HCT116 (cell line): ENCODE measurements at regions not wholly inside any gene's neighbourhood (a gene's known extent, or its start where the extent isn't known, plus 50 kb on each side); places are given as distances from the start of the nearest gene placed in this dataset.

ENCODE experiments used
- ATAC-seq: fragments of 200-7000 bp; cut with Tn5 transposase; 2 replicates; pipeline ENCODE4 v1.9.1; 2020; ENCODE audit warnings: mild to moderate bottlenecking, moderate library complexity
- BruUV-seq: library from RNA; stranded (reverse); fragments of 400-500 nt; replicated peaks from 2 replicates; lab custom pipeline; 2021; lab: Mats Ljungman, UMichigan
- CTCF ChIA-PET: fragments of 300-600 bp; sonication (Branson Sonifier 250); formaldehyde crosslinking; loops from one replicate; lab custom pipeline; 2021; ENCODE audit warnings: antibody characterized with exemption; lab: Charles Lee
- POLR2A ChIA-PET: fragments of 300-600, 350-600 bp; sonication (Branson Sonifier 250); formaldehyde crosslinking; loops from one replicate; lab custom pipeline; 2021; ENCODE audit warnings: antibody characterized with exemption; lab: Charles Lee
- RAD21 ChIA-PET, 2 experiments: fragments of 300-600 bp; sonication (Branson Sonifier 250); formaldehyde crosslinking; loops; one replicate each; lab custom pipeline; 2023; ENCODE audit warnings: low total read pairs in 2 of 2; ENCODE audit not compliant: uncharacterized antibody in 2 of 2, unreplicated experiment in 2 of 2, low non-redundant PET in 1 of 2; lab: Charles Lee
- DNase-seq: peaks from one replicate; pipeline ENCODE4 v3.0.0-alpha.2; 2010; ENCODE audit warnings: low read depth, low spot score
- H2AFZ ChIP-seq: fragments of 200-600 bp; shearing (Covaris generic), sonication (generic); 2 replicates; pipeline ENCODE4 v1.6.1; 2017; ENCODE audit warnings: low read depth, mixed run types, mixed read lengths, antibody characterized with exemption, low read length; ENCODE audit not compliant: poor library complexity, severe bottlenecking
- H3K27ac ChIP-seq: 2 replicates; pipeline ENCODE4 v1.5.1; 2012; ENCODE audit warnings: low read depth, low read length
- H3K27me3 ChIP-seq: fragments of 200-600 bp; sonication (generic); 2 replicates; pipeline ENCODE4 v1.6.1; 2016; ENCODE audit warnings: mixed run types, low read length, mixed read lengths; ENCODE audit not compliant: insufficient read depth
- H3K36me3 ChIP-seq, 2 experiments: fragments of 200-500 bp in 1 of 2; fragments of 200-600 bp in 1 of 2; sonication (Bioruptor generic) in 1 of 2; sonication (generic) in 1 of 2; 2 replicates each; pipeline versions ENCODE4 v1.5.1 to v1.6.1; 2014 to 2016; ENCODE audit warnings: low read length in 2 of 2, inconsistent platforms in 1 of 2, mixed read lengths in 1 of 2, mixed run types in 1 of 2; ENCODE audit not compliant: insufficient read depth in 2 of 2, control insufficient read depth in 1 of 2
- H3K4me1 ChIP-seq, 2 experiments: fragments of 200-600 bp in 1 of 2; sonication (generic) in 1 of 2; 2 replicates each; pipeline versions ENCODE4 v1.5.1 to v1.6.1; 2012 to 2017; ENCODE audit warnings: low read length in 2 of 2, inconsistent platforms in 1 of 2, mild to moderate bottlenecking in 1 of 2, mixed read lengths in 1 of 2, mixed run types in 1 of 2, moderate library complexity in 1 of 2; ENCODE audit not compliant: insufficient read depth in 2 of 2, control insufficient read depth in 1 of 2
- H3K4me2 ChIP-seq: fragments of 200-600 bp; sonication (generic); 2 replicates; pipeline ENCODE4 v1.6.1; 2017; ENCODE audit warnings: mixed run types, low read length, mixed read lengths
- H3K4me3 ChIP-seq, 2 experiments: fragments of 200-600 bp in 1 of 2; sonication (generic) in 1 of 2; replicated peaks in 1 of 2; 2 replicates each; pipeline ENCODE4 v1.5.1; 2011 to 2016; ENCODE audit warnings: low read length in 2 of 2, control low read depth in 1 of 2, low read depth in 1 of 2, mild to moderate bottlenecking in 1 of 2, mixed read lengths in 1 of 2, mixed run types in 1 of 2
- H3K79me2 ChIP-seq: fragments of 200-600 bp; sonication (generic); 2 replicates; pipeline ENCODE4 v1.6.1; 2017; ENCODE audit warnings: mild to moderate bottlenecking, mixed run types, low read length, moderate library complexity, mixed read lengths; ENCODE audit not compliant: insufficient read depth
- H3K9ac ChIP-seq: fragments of 200-600 bp; sonication (generic); 2 replicates; pipeline ENCODE4 v1.6.1; 2016; ENCODE audit warnings: low read length, mixed read lengths
- H3K9me2 ChIP-seq: fragments of 200-600 bp; sonication (generic), shearing (Covaris generic); 2 replicates; pipeline ENCODE4 v1.6.1; 2017; ENCODE audit warnings: mixed run types, mild to moderate bottlenecking, moderate library complexity; ENCODE audit not compliant: insufficient read depth
- H3K9me3 ChIP-seq, 2 experiments: fragments of 200-500 bp in 1 of 2; fragments of 200-600 bp in 1 of 2; sonication (Bioruptor generic) in 1 of 2; sonication (generic) in 1 of 2; 2 replicates each; pipeline ENCODE4 v1.6.1; 2014 to 2017; ENCODE audit warnings: low read length in 2 of 2, mixed read lengths in 2 of 2, inconsistent platforms in 1 of 2, low read depth in 1 of 2, mild to moderate bottlenecking in 1 of 2, mixed run types in 1 of 2, moderate library complexity in 1 of 2; ENCODE audit not compliant: control insufficient read depth in 1 of 2, insufficient read depth in 1 of 2
- H4K20me1 ChIP-seq: fragments of 200-600 bp; sonication (generic), shearing (Covaris generic); 2 replicates; pipeline ENCODE4 v1.6.1; 2017; ENCODE audit warnings: mixed run types, mild to moderate bottlenecking, moderate library complexity; ENCODE audit not compliant: insufficient read depth
- JUND ChIP-seq: IDR thresholded peaks from 2 replicates; pipeline ENCODE4 v1.6.1; 2012
- POLR2A ChIP-seq: IDR thresholded peaks from 2 replicates; pipeline ENCODE4 v1.7.0; 2011; ENCODE audit warnings: borderline replicate concordance; ENCODE audit not compliant: insufficient read depth, insufficient read length; ENCODE audit errors: extremely low read depth
- REST ChIP-seq: IDR thresholded peaks from 2 replicates; pipeline ENCODE4 v1.6.1; 2012; ENCODE audit warnings: low read depth
- YY1 ChIP-seq: IDR thresholded peaks from 2 replicates; pipeline ENCODE4 v1.6.1; 2011; ENCODE audit warnings: low read length, low read depth, moderate library complexity, mild to moderate bottlenecking; ENCODE audit not compliant: insufficient replicate concordance; ENCODE audit errors: extremely low read depth
- intact Hi-C: fragments of 100-400 bp; cut with micrococcal nuclease; formaldehyde crosslinking; loops from 2 replicates; pipeline ENCODE4 v1.10.0; 2022

- Histone ChIP-seq H2AFZ (no peak overlapping the region), H3K4me2 (no peak overlapping the region)
- intact Hi-C loops, result no loop called here
Observed at GRCh38 chr10:42989481-42989921, 87.4 kb upstream of the RET start.

More at GRCh38 chr10:42989481-42989921, 87.4 kb upstream of the RET start:
- ChIA-PET RAD21 (no interaction called here), POLR2A (no interaction called here), CTCF (no interaction called here)
- H3K9me2 ChIP-seq, result no peaks in the 10 kb centered on the region
- no peaks in the 10 kb centered on the region for H3K27me3 ChIP-seq
- H3K9me3 ChIP-seq, result no peaks in the 10 kb centered on the region
- H4K20me1 ChIP-seq, result no peaks in the 10 kb centered on the region
- ATAC-seq, result no peak
- no peak for DNase-seq
- H3K9ac ChIP-seq, result no peak overlapping the region
- TF ChIP-seq POLR2A, result no peak
- TF ChIP-seq JUND, result no peak
- no peak for TF ChIP-seq REST
- TF ChIP-seq YY1, result no peak
- no peak overlapping the region for H3K4me3 ChIP-seq
- no peaks in the 10 kb centered on the region for H3K4me1 ChIP-seq
- BruUV-seq, result no TSS peak
- no peaks in the 10 kb centered on the region for H3K79me2 ChIP-seq
- H3K36me3 ChIP-seq, result no peaks in the 10 kb centered on the region
- no peak overlapping the region for H3K27ac ChIP-seq
